GM19238 (cell line): ENCODE measurements at regions not wholly inside any gene's neighbourhood (a gene's known extent, or its start where the extent isn't known, plus 50 kb on each side); places are given as distances from the start of the nearest gene placed in this dataset.

Source experiments
- DNase-seq: peaks from one replicate; pipeline ENCODE4 v3.0.0; 2011; ENCODE audit warnings: low spot score; ENCODE audit not compliant: insufficient read length

DNA sequence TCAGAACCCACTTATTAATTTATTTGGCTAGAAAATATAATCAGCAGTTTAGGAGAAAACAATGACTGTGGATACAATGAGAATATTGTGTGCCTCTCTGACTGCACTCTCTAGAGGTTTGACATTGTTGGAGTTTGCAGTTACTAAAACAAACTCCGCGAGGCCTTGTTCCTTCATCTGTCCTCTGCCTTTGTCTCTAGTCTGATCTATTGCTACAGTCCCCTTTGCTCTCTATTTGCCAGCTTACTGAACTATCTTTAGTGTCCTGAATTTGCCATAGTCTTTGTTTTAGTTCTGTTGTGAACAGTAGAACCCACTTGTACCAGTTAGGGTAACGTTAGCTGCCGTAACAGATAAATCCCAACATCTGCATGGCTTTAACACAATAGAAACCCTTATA lies 81.4 kb upstream of the RPS6KA3 start:
- DNase-seq, result no peak

DNA sequence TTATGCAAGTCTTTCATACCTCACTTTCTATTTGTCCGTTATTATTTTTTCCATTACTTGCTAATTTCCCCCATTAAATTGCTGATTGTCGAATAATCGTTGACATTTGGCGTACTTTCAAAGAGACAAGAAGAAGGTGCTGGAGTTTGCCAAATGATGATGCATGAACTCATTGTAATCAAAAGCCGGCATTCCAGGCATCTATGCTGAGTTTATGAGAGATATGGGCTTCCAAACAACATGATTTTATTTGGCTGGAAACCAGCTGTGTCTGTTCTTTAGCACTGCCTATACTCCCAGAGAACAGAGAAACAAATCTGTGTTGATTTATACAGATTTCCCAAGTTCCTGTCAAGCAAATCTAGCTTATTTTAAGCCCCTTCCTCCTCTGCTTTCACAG lies 80.8 kb upstream of the RPS6KA3 start:
- no peak for DNase-seq

DNA sequence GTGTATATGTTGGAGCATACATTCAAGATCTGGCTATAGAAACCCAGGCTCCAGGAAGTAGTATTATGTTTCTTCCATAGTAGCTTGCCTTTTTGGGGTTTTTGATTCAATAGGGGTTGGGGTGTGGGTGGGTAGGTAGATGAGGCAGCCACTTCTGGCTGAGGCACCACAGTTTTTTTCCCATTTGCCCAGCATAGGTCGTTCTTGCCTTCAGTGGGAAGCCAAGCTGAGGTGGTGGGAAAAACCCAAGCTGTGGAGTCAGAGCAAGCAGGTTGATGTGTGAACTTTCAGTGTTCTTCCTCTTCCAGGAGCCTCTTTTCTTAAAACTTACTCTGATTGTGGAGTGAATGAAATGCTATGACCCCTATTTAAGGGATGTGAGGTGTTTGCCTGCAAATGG lies 67.0 kb upstream of the RPS6KA3 start:
- no peak for DNase-seq

DNA sequence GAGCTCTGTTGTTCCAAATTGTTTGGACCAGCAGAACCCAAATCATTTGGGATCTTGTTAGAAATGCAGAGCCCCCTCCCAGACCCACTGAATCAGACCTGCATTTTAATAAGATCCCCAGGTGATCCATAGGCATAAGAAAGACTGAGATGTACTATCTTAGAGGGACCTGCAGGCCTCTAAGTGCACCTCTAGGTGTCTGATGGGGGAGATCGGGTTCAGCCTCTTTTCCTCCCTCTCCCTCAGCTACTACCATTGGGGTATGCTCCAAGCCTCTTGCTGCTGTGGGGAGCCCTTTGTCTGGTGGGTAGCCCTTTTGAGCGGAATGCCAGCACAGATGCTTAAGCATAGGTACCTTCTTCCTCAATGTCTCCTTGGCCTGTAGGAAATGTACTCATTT lies 63.8 kb upstream of the RPS6KA3 start:
- no peak for DNase-seq

DNA sequence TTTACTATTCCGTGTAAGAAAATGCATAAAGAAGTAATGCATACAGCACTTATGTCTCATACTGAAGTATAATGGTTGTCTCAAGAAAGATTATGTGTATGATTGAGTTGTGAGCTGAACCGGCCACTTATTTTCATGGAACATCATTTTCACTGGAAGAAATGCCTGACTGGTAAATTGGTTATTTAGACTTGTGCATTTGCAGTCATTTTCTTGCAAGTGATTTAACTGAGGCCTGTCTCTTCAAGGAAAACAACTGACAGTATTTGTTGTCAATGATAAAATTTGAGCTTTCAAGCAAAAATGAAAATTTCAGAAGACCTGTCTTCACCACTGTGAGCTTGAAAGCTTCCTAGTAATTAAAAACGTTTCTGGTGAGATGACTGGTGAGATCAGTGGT lies 62.7 kb upstream of the RPS6KA3 start:
- DNase-seq, result no peak

DNA sequence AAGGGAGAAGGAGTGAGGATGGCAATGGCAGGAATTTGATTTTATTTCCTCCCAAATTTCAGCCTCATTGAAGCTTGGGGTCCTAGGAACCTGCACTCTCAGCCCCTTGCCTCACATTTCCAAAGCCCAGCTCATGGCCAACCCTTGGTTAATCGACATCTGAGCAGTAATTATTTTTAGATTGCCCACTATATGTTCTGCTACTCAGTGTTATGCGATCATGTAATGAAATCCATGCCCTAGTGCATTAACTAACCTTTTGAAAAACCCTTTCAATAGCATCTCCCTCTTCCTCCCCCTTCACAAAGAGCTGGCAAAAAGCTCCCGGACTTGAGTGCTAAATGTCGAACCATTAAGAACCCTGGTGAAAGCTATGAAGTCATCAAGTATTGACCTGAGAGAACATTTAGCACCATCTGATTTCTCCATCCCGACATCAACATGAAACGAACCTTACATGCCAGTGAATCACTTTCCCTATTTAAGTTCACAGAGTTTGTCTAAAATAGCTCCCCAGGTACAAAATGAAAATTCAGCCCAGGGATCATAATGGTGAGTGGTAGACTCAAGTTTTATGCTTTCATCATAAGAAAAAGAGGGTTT lies 59.2 kb upstream of the RPS6KA3 start:
- DNase-seq, result no peak

DNA sequence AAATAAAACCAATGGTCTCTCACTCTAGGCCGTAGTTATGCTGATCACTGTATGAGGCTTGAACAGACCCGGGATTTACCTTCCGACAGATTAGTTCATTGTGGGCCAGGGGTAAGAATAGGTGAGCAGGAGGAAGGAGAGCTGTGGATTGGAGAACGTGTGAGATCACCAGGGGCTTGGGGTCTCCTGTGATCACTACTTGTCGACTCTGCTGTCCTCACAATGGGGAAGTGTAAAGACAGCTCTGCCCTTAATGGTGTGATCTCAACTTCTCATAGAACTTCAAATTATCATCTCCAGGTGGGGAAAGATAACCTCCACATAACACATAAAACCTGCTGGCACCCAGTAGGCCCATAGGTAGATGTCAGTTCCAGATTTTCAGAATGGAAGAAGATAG lies 56.2 kb upstream of the RPS6KA3 start:
- no peak for DNase-seq

DNA sequence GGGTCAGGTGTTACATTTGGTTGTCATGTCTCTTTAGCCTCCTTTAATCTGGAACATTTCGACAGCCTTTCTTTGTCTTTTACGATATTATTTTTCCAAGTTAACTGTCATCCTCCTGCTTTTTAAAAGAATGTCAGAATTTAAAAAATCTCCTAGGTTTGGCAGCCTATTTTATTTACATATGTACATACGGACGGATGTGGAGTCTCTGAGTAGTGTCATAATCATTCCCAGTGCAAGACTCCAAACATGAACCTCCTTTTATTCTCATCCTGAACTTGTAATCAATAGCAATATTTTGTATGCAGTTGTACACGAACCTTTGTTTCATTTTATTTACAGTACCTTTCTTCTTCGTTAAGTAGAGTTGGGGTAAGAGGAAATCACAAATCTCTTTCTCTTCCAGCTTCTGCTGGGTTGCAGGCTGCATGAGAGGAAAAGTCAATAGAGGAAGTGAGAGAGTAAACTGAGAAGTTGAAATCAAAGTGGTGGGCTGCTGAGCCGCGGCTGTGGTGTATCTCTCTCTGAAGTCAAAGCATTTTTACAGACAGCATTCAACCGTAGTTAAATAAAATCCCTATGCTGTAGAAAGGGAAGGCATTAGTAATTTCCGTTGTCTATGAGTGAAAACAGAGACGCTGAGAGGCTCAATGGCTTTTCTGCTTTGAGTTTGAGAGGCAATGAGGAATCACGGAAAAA lies 53.9 kb upstream of the RPS6KA3 start:
- DNase-seq, result peak; percentile 7

DNA sequence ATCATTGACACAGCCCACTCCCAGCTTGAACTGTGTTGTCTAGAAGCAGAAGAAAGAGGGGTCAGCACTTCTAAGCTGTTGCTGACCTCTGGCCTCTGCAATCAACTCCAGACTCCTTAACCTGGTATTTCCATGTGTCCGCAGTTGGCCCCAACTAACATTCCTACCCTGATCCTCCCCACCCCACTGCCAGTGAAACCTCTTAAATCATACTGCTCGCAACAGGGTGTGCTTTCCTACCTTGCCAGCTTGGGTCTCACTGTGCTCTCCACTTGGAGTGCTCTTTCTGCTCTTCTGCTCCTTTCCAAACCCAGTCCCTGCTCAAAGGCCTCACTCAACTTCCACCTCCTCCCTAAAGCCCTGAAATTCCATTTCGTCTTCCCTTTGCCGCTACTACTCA lies 52.3 kb upstream of the RPS6KA3 start:
- DNase-seq, result no peak

DNA sequence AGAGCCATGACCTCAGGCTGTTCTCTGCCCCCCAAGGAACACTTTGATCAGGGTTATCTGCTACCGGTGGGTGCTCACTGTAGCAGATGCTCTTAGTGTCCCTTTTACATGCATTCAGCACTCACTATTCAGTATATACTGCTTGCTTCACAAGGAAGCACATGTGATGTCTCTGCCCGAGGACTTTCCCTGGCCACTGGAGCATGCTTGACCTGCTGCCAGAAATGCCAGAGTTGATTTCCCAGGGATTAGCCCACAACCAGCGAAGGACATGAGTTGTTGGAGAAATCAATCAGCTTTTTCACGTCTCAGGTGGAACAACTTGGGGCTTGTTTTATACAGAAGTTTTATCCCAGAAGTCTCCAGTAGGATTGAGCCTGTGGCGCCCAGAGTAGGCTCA lies 51.2 kb upstream of the RPS6KA3 start:
- DNase-seq, result no peak
